H4 (cell line): ENCODE measurements at regions not wholly inside any gene's neighbourhood (a gene's known extent, or its start where the extent isn't known, plus 50 kb on each side); places are given as distances from the start of the nearest gene placed in this dataset.
"Not testable (repeated sequence)": the region's sequence is repeated elsewhere in the genome, so short reads cannot be mapped to it uniquely, and the experiment has no call there.

Experiments
- DNase-seq: peaks from one replicate; pipeline ENCODE4 v3.0.0-alpha.2; 2015; ENCODE audit warnings: low spot score

DNA sequence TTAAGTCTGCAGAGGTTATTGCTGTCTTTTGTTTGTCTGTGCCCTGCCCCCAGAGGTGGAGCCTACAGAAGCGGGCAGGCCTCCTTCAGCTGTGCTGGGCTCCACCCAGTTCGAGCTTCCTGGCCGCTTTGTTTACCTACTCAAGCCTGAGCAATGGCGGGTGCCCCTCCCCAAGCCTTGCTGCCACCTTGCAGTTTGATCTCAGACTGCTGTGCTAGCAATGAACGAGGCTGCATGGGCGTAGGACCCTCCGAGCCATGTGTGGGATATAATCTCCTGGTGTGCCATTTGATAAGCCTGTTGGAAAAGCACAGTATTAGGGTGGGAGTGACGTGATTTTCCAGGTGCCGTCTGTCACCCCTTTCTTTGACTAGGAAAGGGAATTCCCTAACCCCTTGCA is 720.6 kb downstream of the PCDH17 start:
- DNase-seq, result not testable (repeated sequence)

DNA sequence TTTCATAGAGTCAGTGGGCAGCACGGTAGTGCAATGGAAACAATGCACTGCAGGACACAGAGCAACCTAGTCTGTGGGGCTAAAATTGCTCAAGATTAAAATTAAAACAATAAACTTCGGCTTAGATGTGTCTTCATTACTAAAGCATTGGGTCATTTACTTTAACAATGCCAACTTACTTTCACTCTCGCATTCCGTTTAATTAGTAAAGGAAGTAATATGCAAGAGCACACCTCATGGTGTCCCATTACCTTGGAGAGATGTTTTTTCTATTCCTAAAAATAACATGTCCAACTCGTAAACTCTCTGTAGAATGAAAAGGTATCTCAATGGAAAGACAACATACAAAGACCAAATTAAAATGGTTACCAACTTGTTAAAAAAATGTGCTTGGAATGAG is 738.4 kb downstream of the PCDH17 start:
- no peak for DNase-seq

DNA sequence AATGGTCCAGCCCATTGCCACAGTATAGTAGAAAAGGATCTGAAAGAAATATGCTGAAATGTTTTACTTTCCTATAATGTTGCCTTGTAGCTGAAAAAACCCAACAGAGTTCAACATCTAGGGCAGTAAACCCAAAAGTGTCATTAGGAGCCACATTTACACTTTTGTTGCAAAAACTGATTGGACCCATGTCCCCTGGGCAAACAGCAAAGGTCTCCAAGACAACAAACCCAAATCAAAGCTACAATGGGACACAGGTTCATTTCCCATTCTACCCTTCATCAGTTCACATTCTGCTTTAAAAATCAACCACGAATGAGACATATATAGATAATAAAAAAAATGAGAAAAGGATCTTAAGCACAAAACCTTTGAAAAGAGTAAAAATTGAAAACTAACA is 744.8 kb downstream of the PCDH17 start:
- DNase-seq, result no peak

DNA sequence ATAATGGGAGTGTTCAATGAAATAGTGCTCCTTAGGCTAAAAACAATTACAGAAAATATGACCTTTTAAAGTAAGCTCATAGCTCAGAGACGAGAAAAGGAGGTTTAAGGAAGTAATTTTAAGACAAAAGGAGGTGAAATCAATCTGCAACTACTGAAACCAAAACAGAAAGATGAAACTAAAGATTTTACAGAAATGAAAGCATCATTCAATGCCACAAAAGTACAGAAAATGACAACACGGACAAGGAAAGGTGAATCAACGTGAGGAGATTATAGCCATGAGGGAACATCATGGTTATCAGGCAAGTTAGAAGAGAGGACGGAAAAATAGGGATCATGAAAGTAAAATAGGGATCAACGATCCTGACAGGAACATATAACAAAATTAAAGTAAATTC is 745.2 kb downstream of the PCDH17 start:
- no peak for DNase-seq

DNA sequence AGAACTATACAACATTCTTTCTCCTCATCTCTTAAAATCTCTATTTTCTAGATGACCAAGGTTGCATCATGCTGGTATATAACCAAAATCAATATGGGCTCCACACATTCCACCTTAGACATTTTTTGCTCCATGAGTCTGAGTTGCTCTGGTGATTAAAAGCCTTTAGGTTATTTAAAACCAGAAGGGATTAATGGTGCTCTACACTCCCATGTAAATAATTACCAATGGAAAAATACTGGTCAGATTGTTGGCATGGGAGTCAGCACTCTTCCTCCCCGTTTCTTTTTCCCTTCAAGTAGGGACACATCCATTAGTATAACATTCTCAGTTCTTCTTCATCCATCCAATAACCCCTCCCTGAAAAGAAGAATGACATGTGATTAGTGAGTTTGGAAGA is 747.7 kb downstream of the PCDH17 start:
- no peak for DNase-seq

DNA sequence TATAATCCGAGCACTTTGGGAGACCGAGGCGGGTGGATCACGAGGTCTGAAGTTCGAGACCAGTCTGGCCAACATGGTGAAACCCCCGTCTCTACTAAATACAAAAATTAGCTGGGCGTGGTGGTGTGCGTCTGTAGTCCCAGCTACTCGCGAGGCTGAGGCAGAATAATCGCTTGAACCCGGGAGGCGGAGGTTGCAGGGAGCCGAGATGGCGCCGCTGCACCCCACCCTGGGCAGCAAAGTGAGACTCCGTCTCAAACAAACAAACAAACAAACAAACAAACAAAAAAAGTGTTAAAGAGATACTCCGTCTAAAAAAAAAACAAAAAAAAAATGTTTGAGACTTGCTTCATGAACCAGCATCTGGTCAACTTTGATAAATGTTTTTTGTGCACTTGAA is 753.8 kb downstream of the PCDH17 start:
- DNase-seq, result not testable (repeated sequence)

DNA sequence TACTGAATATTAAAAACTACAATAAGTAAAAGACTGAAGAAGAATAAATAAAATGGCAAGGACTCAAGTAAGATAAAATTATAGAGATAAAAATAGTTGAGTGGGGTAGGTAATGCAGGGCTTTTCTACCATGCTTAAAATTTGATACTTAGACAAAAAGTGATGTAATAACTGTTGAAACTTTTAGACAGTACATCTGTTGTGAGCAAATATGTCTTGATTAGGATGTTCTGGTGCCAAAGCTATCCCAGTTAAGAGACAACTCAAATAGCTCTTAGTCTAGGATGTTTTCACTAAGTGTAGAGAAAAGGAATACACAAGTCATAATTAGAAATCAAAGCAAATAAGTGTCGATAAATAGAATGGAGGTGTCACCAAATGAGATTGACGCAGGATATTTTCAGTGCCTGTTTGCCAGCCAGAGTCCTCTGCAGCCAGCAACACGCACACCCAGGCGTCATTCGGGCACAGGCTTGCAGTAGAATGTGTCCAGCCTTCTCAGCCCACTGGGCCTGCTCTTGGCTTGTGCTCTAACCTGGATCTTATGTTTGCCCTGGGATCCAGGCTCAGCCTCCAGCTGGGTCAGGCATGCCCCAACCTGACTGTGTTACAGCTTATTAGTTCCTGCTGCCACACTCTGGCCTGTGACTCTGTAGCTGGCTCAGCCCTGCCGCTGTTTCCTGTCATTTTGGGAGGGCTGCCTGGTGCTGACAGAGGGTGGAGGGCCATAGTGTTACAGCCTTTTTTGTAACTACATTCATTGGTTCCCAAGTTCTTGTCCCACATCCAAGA is 766.2 kb downstream of the PCDH17 start:
- DNase-seq, result no peak

DNA sequence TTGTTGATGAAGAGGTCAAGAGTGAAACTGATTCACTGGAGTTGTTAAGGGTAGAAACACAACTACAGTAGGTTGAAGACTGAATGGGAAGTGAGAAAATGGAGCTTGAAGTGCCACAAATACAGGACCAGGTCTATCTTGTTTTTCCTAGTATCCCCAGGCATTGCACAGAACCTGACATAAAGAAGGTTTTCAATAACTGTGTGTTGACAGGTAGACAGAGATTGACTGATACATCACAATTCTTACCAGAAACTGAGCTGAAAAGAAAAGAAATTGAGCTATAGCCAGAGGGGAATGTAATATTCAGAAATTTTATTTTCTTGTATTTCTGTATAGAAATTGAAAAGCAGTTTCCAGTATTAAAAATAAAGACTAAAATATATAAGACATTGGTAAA is 767.7 kb downstream of the PCDH17 start:
- DNase-seq, result no peak

DNA sequence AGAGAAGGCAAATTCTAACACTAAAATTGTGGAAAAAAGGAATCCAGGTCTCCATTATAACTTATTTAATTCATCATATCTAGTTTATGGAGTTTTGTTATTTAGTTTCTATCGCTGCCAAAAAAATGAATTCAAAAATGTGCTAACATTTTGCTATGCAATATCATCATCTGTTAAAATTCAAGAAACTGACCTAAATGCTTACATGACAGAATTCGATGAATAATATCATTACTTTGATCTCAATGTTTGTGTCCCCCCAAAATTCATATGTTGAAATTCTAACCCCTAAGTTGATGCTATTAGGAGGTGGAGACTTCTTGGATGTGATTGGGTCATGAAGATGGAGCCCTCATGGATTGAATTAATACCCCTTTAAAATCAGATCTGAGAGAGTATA is 775.0 kb downstream of the PCDH17 start:
- no peak for DNase-seq

DNA sequence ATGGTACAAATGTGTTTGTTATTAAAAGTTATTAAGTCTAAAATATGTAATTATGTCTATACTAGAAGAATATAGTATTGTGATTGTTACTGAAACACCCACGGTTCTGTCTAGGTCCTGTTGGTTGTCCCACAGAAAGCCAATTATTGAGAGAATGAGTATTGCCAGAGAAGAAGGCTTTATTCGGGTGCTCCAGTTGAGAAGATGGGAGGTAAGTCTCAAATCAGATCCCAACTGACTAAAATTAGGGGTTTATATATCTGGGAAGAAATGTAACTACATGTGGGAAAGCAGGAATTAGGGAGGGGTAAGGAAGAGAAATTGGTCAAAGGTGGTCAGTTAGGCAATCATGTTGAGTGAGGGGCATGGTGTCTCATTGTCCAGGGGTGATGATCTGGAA is 798.4 kb downstream of the PCDH17 start:
- DNase-seq, result no peak

DNA sequence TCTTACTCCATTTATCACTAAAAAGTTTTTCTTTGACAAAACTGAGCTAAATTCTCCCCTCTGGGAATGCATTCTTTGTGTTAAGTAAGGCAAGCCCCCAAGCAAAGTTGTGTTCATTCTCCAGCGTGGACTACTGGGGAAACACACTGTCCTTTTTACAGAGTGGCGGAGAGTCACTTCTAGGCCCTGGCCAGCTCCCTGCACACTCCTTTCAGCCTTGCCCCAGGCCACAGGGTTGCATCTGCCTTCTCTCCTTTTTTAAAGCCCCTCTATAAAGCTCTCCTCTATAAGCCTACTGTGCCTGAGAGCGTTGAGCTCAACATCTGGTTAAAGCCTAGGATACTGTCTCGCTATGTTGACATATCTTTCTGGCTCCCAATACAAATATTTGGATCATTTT is 803.4 kb downstream of the PCDH17 start:
- DNase-seq, result no peak

DNA sequence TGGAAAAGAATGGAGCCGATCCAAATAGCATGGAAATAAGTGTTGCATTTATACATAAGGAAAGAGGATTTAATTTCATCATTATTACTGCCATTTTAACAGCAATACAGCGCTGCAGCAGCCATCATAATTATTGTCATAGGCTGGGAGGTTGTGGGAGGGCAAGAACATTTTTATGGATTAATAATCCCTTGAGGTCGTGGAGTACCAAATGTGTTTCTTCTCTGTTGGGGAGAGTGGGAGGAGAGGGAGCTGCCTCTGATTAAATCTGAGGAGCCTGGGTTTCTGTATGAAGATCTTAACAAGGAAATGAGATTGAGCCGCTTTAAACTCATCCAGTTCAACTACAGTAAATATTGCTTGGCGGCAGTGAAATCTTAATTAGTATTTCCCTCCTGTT is 805.9 kb downstream of the PCDH17 start:
- no peak for DNase-seq

DNA sequence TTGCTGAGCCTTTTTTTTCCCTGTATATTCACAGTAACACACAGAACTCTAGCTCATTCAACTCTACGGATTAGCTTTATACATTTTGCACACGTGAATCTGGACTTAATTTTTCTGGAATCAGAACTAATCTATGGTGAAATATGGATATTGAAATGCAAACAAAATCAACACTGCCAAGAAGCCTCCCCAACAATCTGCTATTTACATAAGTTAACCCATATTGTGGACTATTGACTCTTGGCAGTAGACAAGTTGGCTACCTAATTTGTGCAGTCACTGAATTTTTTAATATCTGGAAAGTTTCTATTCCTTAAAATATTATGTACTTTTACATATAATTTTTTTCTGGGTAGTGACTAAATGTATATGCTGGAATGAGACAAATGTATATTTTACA is 815.4 kb downstream of the PCDH17 start:
- DNase-seq, result no peak

DNA sequence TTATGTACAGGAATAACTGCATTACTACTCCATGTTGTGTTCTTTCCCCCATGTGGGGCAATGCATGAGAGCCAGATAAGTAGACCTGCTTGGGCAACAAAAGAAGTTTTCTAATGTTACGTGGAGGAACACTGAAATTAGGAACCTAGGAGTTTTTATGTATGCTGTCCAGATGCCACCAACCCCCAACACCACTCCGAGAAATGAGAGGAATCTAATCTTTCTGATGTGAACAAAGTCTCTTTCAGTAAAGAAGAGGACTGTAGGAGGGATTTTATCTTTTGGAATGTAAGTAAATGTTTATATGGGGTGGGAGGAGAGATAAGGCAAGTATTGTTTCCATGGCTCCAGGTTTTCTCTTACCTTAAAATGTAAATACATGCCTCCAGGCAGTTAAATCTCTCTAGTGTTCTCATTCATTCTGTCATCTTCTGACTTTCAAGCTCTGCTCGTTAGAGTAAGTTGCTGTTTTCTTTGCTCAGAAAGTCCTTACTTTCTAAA is 820.6 kb downstream of the PCDH17 start:
- no peak for DNase-seq

DNA sequence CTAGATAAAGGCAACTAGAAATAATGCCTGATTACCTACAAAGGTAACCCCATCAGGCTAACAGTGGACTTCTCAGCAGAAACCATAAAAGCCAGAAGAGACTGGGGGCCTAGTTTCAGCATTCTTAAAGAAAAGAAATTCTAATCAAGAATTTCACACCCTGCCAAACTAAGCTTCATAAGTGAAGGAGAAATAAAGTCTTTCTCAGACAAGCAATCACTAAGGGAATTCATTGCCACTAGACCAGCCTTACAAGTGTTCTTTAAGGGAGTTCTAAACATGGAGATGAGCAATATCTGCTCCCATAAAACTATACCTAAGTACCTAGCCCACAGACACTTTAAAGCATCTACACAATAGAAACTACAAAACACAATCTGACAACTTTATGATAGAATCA is 823.5 kb downstream of the PCDH17 start:
- DNase-seq, result no peak

DNA sequence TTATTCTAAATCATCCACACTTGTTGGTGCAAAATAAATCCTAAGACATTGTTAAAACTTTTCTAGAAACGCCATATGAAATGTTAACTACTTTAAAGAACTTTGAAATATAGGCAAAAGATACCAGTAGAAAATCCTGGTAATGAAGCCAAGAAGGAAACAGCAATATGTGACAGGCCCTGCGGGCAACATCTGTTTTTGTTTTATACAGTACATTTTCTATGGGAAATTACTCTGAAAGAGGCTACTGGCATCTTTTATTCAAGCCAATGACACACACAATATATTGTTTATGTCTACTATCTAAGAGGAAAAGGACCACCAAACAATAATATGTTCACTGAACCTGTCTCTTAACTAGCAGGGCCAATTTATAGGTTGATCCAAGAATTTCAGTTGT is 829.7 kb downstream of the PCDH17 start:
- no peak for DNase-seq

DNA sequence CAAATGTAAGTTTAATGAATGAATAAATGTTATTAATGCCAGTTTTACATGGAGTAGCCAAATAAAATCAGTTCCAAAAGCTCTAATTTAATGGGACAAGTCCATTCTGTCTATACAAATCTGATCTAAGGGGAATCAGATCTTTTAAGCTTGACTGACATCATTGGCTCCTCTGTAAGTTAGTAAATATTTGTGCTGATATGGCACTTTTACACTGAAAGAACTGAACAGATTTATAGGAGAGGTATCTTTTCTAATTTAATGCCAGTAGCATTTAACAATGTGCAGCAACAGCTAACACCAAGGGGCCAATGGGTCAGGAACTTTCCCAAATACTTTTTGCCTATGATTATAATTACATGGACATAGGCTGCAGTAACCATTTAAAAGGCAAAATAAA is 832.3 kb downstream of the PCDH17 start:
- DNase-seq, result no peak

DNA sequence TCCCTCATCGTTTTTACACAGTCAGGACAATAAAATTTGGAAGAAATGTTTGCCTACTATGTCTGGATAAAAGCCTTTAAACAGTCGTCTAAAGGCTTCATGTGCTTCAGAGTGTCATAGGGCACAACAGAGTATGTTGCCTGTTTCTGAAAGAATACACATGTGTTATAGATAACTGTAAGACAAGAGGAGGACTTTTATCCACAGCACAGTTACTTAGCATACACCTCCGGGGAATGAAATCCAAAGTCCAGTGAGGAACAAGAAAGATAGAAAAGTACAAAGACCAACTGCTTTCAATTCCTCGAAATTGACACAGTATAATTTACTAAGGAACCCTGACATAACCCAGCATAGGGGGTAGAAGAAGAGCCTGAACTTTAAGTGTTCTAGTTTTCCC is 835.6 kb downstream of the PCDH17 start:
- DNase-seq, result no peak

DNA sequence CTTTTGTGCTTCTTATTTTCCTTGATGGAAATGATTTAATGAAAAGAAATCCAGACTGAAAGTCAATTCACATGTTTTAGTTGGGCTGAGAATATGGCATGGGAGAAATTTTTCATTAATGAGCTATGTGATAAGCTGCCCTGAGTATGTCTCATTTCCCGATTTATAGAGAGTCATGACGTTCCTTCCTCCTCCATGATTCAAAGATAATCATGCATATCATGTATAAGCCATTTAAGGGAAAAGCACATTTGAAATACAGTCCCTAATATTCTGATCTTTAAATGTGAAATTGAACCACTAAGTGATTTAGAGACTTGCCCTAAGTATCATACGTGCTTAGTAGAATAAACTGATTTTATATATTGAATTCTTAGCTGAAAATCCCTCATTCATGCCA is 840.9 kb downstream of the PCDH17 start:
- no peak for DNase-seq

DNA sequence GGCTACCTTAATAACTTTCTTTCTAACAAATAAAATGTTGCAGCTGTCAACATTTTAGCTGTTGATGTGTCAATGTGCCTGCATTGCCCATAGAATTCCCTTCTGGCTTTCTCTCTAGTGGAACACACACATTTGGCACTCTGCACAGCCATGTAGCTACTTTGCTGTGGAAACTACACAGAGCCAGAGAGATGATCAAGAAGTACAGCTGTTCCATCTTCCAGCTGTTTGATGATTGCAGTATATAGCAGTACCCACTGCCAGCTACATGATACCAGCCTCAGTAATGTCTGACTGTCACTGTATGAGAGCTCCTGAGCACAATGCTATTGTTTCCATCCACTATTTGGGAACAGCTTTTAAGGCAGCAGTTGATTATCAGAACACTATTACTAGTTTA is 843.0 kb downstream of the PCDH17 start:
- no peak for DNase-seq

DNA sequence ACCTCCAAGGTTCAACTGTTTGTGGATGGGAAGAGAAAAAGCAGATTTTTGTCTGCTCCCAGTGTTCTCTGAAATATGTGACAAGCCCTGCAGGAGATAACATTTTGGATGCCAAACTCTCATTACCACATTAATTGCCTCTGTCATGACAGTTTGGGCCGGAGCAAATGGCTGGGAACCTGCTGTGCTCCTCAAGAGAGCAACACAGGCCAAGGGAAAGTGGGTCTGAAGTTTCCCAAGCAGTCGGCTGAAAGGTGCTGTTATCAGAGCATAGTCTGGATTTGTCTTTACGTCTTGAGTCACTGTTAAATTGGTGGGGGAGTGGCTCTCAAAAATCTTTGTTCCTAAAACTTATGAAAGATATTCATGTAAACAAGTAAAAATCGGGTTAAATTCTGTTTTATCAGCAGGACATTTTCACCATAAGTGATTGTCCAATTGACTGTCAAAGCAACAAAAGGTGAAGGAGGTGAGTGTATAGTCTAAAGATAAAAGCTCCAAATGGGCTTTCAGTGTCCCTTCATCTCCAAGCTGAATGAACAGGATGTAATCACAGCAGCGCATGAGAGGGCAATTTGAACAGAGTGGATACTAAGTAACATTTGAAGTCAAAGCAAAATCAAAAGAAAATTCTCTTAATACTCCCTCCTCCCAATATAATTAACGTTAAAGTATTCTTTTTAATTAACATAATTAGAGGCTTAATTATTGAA is 844.8 kb downstream of the PCDH17 start:
- DNase-seq, result no peak

DNA sequence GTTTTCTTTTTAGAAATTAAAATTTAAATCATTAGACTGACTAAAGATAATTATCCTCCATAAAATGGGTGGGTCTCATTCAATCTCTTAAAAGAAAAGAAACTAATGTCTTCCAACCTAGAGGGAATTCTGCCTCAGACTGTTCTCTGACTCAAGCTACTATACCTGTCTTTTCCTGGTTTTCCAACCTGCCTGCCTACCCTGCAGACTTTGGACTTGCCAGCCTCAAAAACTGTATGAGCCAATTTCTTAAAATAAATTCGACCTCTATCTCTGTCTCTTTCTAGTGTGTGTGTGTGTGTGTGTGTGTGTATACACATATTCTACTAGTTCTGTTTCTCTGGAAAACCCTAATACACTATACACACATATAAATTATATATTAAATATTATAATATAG is 847.3 kb downstream of the PCDH17 start:
- DNase-seq, result no peak

DNA sequence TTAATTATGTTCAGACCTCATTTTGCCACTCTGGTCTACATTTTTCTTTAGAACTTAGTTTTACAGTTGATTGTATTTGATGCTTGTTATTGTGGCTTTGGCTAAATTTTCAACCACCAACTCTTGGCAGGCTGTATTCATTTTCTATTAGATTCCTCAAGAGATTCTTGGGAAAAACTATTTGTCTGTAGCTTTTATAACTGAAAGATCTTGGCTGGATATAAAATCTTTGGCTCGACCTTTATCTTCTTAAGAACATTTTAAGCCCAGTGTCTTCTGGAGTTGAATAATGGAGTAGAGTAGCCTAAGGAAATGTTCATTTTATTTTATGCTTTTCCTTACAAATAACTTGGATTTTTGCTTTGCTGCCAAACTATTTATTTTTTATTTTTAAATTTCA is 848.5 kb downstream of the PCDH17 start:
- DNase-seq, result no peak

DNA sequence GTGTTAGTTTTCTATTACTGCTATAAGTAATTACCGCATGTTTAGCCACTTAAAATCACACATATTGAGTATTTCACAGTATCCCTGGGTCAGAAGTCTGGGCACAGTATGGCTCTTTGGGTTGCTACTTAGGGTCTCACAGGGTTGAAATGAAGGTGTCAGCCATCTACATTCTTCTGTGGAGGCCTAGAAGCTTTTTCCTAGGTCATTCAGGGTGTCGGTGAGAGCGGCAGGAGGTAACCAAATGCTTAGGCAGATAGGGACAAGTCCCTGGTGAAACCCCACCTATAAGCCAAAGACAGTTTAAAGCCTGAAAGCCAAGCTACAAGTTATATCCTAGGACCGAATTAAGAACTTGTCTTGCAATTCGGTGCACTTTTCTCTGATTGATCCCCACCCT is 856.7 kb downstream of the PCDH17 start:
- no peak for DNase-seq
